DOHH2 (cell line): ENCODE measurements at regions not wholly inside any gene's neighbourhood (a gene's known extent, or its start where the extent isn't known, plus 50 kb on each side); places are given as distances from the start of the nearest gene placed in this dataset.

ENCODE experiments used
- H3F3A ChIP-seq: fragments of 200-600 bp; sonication (generic), shearing (Covaris generic); 2 replicates; pipeline ENCODE4 v1.6.0; 2016; ENCODE audit warnings: antibody characterized with exemption, mild to moderate bottlenecking; ENCODE audit not compliant: control insufficient read depth, insufficient read depth
- H3K27ac ChIP-seq: fragments of 200-600 bp; sonication (generic); 2 replicates; pipeline ENCODE4 v1.5.1; 2014; ENCODE audit warnings: low read depth, mild to moderate bottlenecking, low read length, moderate library complexity
- H3K27me3 ChIP-seq: fragments of 200-600 bp; sonication (generic); 2 replicates; pipeline ENCODE4 v1.6.1; 2014; ENCODE audit warnings: mild to moderate bottlenecking, low read length, mixed read lengths; ENCODE audit not compliant: control insufficient read depth
- H3K36me3 ChIP-seq: fragments of 200-600 bp; sonication (generic); 2 replicates; pipeline ENCODE4 v1.6.1; 2014; ENCODE audit warnings: mild to moderate bottlenecking, low read length, moderate library complexity, mixed read lengths; ENCODE audit not compliant: control insufficient read depth
- H3K4me1 ChIP-seq: fragments of 200-600 bp; sonication (generic); 2 replicates; pipeline ENCODE4 v1.6.1; 2014; ENCODE audit warnings: mild to moderate bottlenecking, low read length, mixed read lengths; ENCODE audit not compliant: control insufficient read depth
- H3K4me2 ChIP-seq: fragments of 200-600 bp; sonication (generic); 2 replicates; pipeline ENCODE4 v1.6.0; 2014; ENCODE audit warnings: mild to moderate bottlenecking, low read length, moderate library complexity
- H3K4me3 ChIP-seq: fragments of 200-600 bp; sonication (generic); 2 replicates; pipeline ENCODE4 v1.5.1; 2014; ENCODE audit warnings: mild to moderate bottlenecking, low read length, mixed read lengths
- H3K79me2 ChIP-seq: fragments of 200-600 bp; sonication (generic); 2 replicates; pipeline ENCODE4 v1.6.1; 2014; ENCODE audit warnings: mild to moderate bottlenecking, low read length, mixed read lengths; ENCODE audit not compliant: control insufficient read depth
- H3K9me2 ChIP-seq: fragments of 200-600 bp; sonication (generic); replicated peaks from 2 replicates; pipeline ENCODE4 v1.6.1; 2014; ENCODE audit warnings: mild to moderate bottlenecking, low read length, mixed read lengths; ENCODE audit not compliant: control insufficient read depth
- H3K9me3 ChIP-seq: fragments of 200-600 bp; sonication (generic); 2 replicates; pipeline ENCODE4 v1.6.1; 2014; ENCODE audit warnings: antibody characterized with exemption, low read length, mixed read lengths; ENCODE audit not compliant: control insufficient read depth, insufficient read depth
- H4K20me1 ChIP-seq: fragments of 200-600 bp; sonication (generic); 2 replicates; pipeline ENCODE4 v1.6.0; 2014; ENCODE audit warnings: low read depth, mild to moderate bottlenecking, antibody characterized with exemption, low read length, moderate library complexity; ENCODE audit not compliant: control insufficient read depth, insufficient read depth
- EZH2phosphoT487 ChIP-seq: fragments of 200-600 bp; sonication (generic); IDR thresholded peaks from 2 replicates; pipeline ENCODE4 v1.6.1; 2017; ENCODE audit warnings: borderline replicate concordance, mild to moderate bottlenecking, antibody characterized with exemption, low read length, moderate library complexity, mixed read lengths
- TF ChIP-seq, protein P1 (sequence below): fragments of 200-600 bp; sonication (generic); IDR thresholded peaks from one replicate; pipeline ENCODE4 v1.5.1; 2014; ENCODE audit warnings: antibody characterized with exemption, mild to moderate bottlenecking, low read depth, low read length; ENCODE audit not compliant: poor library complexity, severe bottlenecking

DNA sequence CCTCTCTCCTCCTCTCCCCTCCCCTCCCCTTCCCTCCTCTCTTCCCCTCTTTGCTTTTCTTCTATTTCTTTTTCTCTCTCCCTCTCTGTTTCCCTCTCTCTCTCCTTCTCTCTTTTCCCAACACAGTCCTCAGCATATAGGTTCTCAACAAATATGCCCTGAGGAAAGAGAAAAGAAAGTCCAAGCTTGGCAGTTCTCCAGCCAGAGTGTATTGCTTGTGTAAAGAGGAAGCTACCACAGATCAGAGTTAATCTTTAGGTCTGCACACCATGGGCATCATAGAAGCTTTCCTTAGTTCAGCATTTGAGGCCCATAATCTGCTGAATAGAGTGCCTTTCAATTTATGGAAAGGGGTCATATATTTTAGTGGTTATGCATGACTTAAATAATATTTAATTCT, 382.8 kb upstream of the WWC1 start:
- no peak overlapping the region for H3K4me2 ChIP-seq
- no peaks in the 10 kb centered on the region for H3K36me3 ChIP-seq
- H3K27me3 ChIP-seq: no peaks in the 10 kb centered on the region
- H3K4me3 ChIP-seq: no peak overlapping the region
- H3K27ac ChIP-seq: no peak overlapping the region
- no peaks in the 10 kb centered on the region for H3F3A ChIP-seq
- no peaks in the 10 kb centered on the region for H4K20me1 ChIP-seq
- no peaks in the 10 kb centered on the region for H3K4me1 ChIP-seq
- no peaks in the 10 kb centered on the region for H3K79me2 ChIP-seq
- TF ChIP-seq, protein P1, sequence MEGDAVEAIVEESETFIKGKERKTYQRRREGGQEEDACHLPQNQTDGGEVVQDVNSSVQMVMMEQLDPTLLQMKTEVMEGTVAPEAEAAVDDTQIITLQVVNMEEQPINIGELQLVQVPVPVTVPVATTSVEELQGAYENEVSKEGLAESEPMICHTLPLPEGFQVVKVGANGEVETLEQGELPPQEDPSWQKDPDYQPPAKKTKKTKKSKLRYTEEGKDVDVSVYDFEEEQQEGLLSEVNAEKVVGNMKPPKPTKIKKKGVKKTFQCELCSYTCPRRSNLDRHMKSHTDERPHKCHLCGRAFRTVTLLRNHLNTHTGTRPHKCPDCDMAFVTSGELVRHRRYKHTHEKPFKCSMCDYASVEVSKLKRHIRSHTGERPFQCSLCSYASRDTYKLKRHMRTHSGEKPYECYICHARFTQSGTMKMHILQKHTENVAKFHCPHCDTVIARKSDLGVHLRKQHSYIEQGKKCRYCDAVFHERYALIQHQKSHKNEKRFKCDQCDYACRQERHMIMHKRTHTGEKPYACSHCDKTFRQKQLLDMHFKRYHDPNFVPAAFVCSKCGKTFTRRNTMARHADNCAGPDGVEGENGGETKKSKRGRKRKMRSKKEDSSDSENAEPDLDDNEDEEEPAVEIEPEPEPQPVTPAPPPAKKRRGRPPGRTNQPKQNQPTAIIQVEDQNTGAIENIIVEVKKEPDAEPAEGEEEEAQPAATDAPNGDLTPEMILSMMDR: no peak
- TF ChIP-seq EZH2phosphoT487: no peak
- no peaks in the 10 kb centered on the region for H3K9me2 ChIP-seq
- no peaks in the 10 kb centered on the region for H3K9me3 ChIP-seq

DNA sequence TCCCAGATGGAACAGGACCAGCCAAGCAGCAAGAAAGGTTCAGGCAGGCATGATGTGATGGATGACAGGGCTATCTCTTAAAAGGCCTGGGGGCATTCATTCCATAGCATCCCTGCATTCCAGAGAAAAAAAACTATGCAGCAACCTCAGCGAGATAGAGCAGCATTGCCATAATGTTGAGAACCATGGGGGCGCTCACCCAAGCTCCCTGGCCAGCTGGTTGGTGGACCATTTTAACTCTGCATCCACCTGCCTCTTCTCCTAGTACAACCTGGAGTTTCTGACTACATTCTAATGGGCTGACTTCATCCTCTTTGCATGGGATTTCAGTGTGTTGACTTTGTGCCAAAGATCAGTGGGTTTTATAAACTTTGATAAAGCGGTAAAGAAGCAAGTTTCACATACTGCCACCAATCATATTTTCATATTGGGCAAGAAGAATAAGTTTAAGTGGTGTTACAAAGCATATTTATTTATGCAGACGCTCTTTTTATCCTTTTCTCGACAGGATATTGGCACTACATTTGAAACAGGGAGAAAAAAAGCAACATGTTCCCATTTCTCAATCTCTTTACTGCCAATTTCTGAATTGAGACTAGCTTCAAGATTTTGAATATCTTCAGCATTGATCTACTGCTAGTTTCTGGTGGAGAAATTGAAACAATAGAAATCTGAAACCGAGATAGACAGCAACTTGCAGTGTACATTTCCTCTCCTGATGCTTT, 378.3 kb upstream of the WWC1 start:
- TF ChIP-seq, protein P1: no peak
- TF ChIP-seq EZH2phosphoT487: no peak
- no peak overlapping the region for H3K4me3 ChIP-seq
- no peak overlapping the region for H3K27ac ChIP-seq
- H3K9me2 ChIP-seq: no peaks in the 10 kb centered on the region
- H3F3A ChIP-seq: no peaks in the 10 kb centered on the region
- H3K4me2 ChIP-seq: no peak overlapping the region
- no peaks in the 10 kb centered on the region for H3K9me3 ChIP-seq
- no peaks in the 10 kb centered on the region for H3K27me3 ChIP-seq
- H4K20me1 ChIP-seq: no peaks in the 10 kb centered on the region
- no peaks in the 10 kb centered on the region for H3K36me3 ChIP-seq
- H3K4me1 ChIP-seq: no peaks in the 10 kb centered on the region
- no peaks in the 10 kb centered on the region for H3K79me2 ChIP-seq

DNA sequence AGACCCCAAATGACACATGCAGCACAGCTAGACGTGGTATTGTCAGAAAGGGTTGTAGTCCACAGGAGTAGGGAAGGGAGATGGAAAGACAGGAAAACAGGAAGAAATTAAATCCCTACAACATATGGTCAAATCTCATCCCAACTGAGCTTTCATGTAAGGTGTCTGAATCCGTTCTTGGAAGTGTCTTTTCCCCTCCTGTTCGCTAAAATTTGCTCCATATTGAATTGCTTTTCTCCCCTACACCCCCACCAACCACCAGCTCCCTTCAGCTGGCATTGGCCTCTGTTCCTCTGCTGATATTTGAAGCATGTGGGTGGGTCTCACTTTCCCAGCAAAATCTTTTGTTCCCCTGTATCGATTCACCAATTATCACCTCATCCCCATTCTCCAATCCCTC, 376.2 kb upstream of the WWC1 start:
- H3K79me2 ChIP-seq: no peaks in the 10 kb centered on the region
- H3K27ac ChIP-seq: no peak overlapping the region
- H3K4me3 ChIP-seq: no peak overlapping the region
- no peaks in the 10 kb centered on the region for H3K27me3 ChIP-seq
- no peaks in the 10 kb centered on the region for H3K9me3 ChIP-seq
- TF ChIP-seq, protein P1: no peak
- TF ChIP-seq EZH2phosphoT487: no peak
- no peaks in the 10 kb centered on the region for H4K20me1 ChIP-seq
- no peaks in the 10 kb centered on the region for H3K9me2 ChIP-seq
- H3F3A ChIP-seq: no peaks in the 10 kb centered on the region
- no peak overlapping the region for H3K4me2 ChIP-seq
- no peaks in the 10 kb centered on the region for H3K36me3 ChIP-seq
- H3K4me1 ChIP-seq: no peaks in the 10 kb centered on the region
